H1 (cell line): ENCODE measurements at regions not wholly inside any gene's neighbourhood (a gene's known extent, or its start where the extent isn't known, plus 50 kb on each side); places are given as distances from the start of the nearest gene placed in this dataset.

Experiments
- CTCF ChIP-seq, 3 experiments: IDR thresholded peaks; 1 replicate in 2 of 3; 2 replicates in 1 of 3; pipeline versions ENCODE4 v1.5.1 to v1.6.1; 2011; ENCODE audit warnings: low read length in 3 of 3, mild to moderate bottlenecking in 3 of 3, inconsistent platforms in 2 of 3, low read depth in 1 of 3, moderate library complexity in 1 of 3; ENCODE audit not compliant: insufficient read depth in 1 of 3; ENCODE audit errors: control extremely low read depth in 1 of 3
- POLR2A ChIP-seq, 2 experiments: IDR thresholded peaks; 1 replicate in 1 of 2; 2 replicates in 1 of 2; pipeline ENCODE4 v1.6.1; 2011; ENCODE audit warnings: low read depth in 2 of 2, low read length in 2 of 2, mild to moderate bottlenecking in 2 of 2; ENCODE audit errors: control extremely low read depth in 1 of 2
- RXRA ChIP-seq: IDR thresholded peaks from 2 replicates; pipeline ENCODE4 v1.6.1; 2011; ENCODE audit warnings: low read depth, mild to moderate bottlenecking, low read length, moderate library complexity; ENCODE audit not compliant: insufficient read depth
- SAP30 ChIP-seq: fragments of 300-600 bp; sonication (generic); IDR thresholded peaks from 2 replicates; pipeline ENCODE4 v1.7.1; 2012; ENCODE audit warnings: low read length, moderate library complexity, mild to moderate bottlenecking, inconsistent platforms; ENCODE audit not compliant: insufficient read depth, insufficient replicate concordance
- USF2 ChIP-seq: IDR thresholded peaks from 2 replicates; pipeline ENCODE4 v1.6.1; 2011; ENCODE audit warnings: low read length, improper control_type of control experiment

- TF ChIP-seq SAP30 (no peak), RXRA (no peak), CTCF (IDR thresholded peaks at IDR 0.05; ENCODE audit: control extremely low read depth in 1 of 3, insufficient read depth in 1 of 3, low read depth in 1 of 3, low read length in 3 of 3) (no peak), POLR2A (IDR thresholded peaks at IDR 0.05; ENCODE audit: control extremely low read depth in 1 of 2, low read depth in 2 of 2, low read length in 2 of 2) (no peak), USF2 (no peak)
These were observed 354.9 kb downstream of the FOXO1 start for GRCh38 chr13:40311356-40312101.
